Breast epithelium (tissue), 3 donors: ENCODE measurements at regions not wholly inside any gene's neighbourhood (a gene's known extent, or its start where the extent isn't known, plus 50 kb on each side); places are given as distances from the start of the nearest gene placed in this dataset.

Experiments used
- CTCF ChIP-seq, 3 donors: fragments of 450-650 bp; IDR thresholded peaks; one replicate each; pipeline ENCODE4 v1.5.1; 2016 to 2017; ENCODE audit warnings: antibody characterized with exemption in 3 of 3, mild to moderate bottlenecking in 3 of 3, moderate library complexity in 3 of 3
- POLR2A ChIP-seq: fragments of 450-650 bp; IDR thresholded peaks from one replicate; pipeline ENCODE4 v1.6.1; 2016; ENCODE audit warnings: antibody characterized with exemption, mild to moderate bottlenecking, moderate library complexity

GRCh38 chr7:24384362-24385030 lies 100.5 kb downstream of the NPY start:
- TF ChIP-seq CTCF (IDR thresholded peaks at IDR 0.05) (no peak), POLR2A (no peak)
